Activated CD4-positive, CD25-positive, alpha-beta regulatory T cell treated with anti-CD3 and anti-CD28 coated beads, Interleukin-2, amount 50 U/mL, for 24 hours (primary cell): ENCODE measurements at regions not wholly inside any gene's neighbourhood (a gene's known extent, or its start where the extent isn't known, plus 50 kb on each side); places are given as distances from the start of the nearest gene placed in this dataset.

Experiments used
- ATAC-seq, 2 donors: fragments of 150-1000 bp; cut with Tn5 transposase; one replicate each; pipeline ENCODE4 v1.10.0; 2021; ENCODE audit warnings: mild to moderate bottlenecking in 1 of 2, moderate library complexity in 1 of 2

- no peak for ATAC-seq
Observed at GRCh38 chr2:172232708-172233396, 130.2 kb upstream of the DLX2 start.

- ATAC-seq, result no peak
Observed at GRCh38 chr2:172233987-172234715, 131.5 kb upstream of the DLX2 start.

- ATAC-seq, result peak; percentile 41 to 49
Observed at GRCh38 chr2:172234716-172235691, 132.3 kb upstream of the DLX2 start.

- no peak for ATAC-seq
Observed at GRCh38 chr2:172239944-172240590, 137.4 kb upstream of the DLX2 start.

GRCh38 chr2:172241222-172241621, 138.5 kb upstream of the DLX2 start:
- ATAC-seq, result no peak

GRCh38 chr2:172242471-172242870, 139.8 kb upstream of the DLX2 start:
- ATAC-seq, result no peak

GRCh38 chr2:172242961-172243360, 140.3 kb upstream of the DLX2 start:
- ATAC-seq, result no peak

GRCh38 chr2:172244419-172245130, 141.9 kb upstream of the DLX2 start:
- no peak for ATAC-seq

- no peak for ATAC-seq
Observed at GRCh38 chr2:172246649-172247048, 143.9 kb upstream of the DLX2 start.

- no peak for ATAC-seq
Observed at GRCh38 chr2:172247203-172247602, 144.5 kb upstream of the DLX2 start.

GRCh38 chr2:172248381-172248780, 145.7 kb upstream of the DLX2 start:
- ATAC-seq, result no peak

GRCh38 chr2:172248785-172249187, 146.1 kb upstream of the DLX2 start:
- no peak for ATAC-seq

- no peak for ATAC-seq
Observed at GRCh38 chr2:172249334-172249733, 146.6 kb upstream of the DLX2 start.

- no peak for ATAC-seq
Observed at GRCh38 chr2:172249986-172250385, 147.3 kb upstream of the DLX2 start.

- ATAC-seq, result no peak
Observed at GRCh38 chr2:172251231-172251630, 148.5 kb upstream of the DLX2 start.

- ATAC-seq, result no peak
Observed at GRCh38 chr2:172252154-172252553, 149.5 kb upstream of the DLX2 start.

GRCh38 chr2:172253190-172254052, 150.7 kb upstream of the DLX2 start:
- peak; percentile 98 for ATAC-seq

- ATAC-seq, result no peak
Observed at GRCh38 chr2:172256886-172257285, 154.2 kb upstream of the DLX2 start.

GRCh38 chr2:172259827-172260226, 157.1 kb upstream of the DLX2 start:
- no peak for ATAC-seq

- no peak for ATAC-seq
Observed at GRCh38 chr2:172260336-172260735, 157.6 kb upstream of the DLX2 start.

- no peak for ATAC-seq
Observed at GRCh38 chr2:172261292-172261691, 158.6 kb upstream of the DLX2 start.
